HG03025 (cell line): ENCODE measurements at regions not wholly inside any gene's neighbourhood (a gene's known extent, or its start where the extent isn't known, plus 50 kb on each side); places are given as distances from the start of the nearest gene placed in this dataset.
"Not testable (repeated sequence)": the region's sequence is repeated elsewhere in the genome, so short reads cannot be mapped to it uniquely, and the experiment has no call there.

Experiments
- ATAC-seq: cut with Tn5 transposase; IDR thresholded peaks from one replicate; pipeline ENCODE4 v1.9.1; 2021; ENCODE audit warnings: mild to moderate bottlenecking, moderate library complexity; ENCODE audit not compliant: unreplicated experiment, low FRiP score

DNA sequence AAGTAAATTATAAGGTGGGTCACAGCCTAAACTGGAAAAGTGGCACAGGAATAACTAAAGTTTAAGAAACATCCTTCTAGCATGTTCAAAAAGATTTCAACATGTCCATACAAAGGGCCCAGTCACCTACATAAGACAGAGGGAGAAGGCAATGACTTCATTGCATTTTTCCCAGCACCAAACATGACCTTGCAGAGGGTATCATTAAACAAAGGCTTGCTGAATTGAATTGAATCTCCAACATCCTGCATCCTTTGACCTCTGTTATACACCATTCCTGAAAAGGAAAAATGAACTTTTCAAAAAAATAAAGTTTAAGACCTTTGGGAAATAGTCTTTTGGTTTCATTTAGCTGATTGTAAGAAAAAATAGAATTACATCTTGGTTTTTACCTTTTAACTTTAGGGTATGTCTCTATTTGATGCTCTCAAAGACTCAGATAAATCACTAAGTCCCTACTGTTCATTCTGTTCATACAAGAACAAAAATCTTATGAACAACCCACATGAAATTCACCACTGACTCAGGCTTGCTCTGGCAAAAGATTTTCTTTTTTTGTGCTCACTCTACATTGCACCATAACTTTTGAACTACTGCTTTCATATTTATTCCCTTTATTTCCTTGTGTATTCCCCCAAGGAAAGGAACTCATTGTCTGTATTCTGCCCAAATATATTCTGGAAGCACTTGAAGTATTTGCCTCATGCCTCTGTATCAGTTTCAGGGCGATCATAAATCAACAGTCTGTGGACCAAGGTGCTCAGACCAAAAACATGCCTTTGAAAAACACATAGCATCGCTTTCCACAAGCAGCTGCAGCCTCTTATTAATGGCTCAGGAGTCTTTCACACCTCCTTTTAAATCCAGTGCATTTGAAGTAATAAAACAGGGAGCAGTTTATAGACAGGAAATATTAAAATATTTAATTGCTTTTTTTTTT, 121.7 kb downstream of the DUSP6 start:
- ATAC-seq: no peak

GRCh38 chr12:89228491-89228890, 123.8 kb downstream of the DUSP6 start:
- ATAC-seq: no peak

DNA sequence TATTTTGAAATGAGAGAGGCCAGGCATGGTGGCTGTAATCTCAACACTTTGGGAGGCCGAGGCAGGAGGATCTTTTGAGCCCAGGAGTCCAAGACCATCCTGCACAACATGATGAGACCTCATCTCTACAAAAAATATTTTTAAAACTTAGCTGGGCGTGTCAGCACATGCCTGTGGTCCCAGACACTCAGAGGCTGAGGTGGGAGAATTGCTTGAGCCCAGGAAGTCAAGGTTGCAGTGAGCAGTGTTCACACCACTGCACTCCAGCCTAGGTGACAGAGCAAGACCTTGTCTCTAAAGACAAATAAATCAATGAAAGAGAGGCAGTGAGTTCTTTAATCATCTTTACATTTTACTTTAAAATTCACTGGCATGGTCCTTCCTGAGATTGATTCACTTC, 124.5 kb downstream of the DUSP6 start:
- ATAC-seq: no peak

GRCh38 chr12:89225808-89226411, 126.4 kb downstream of the DUSP6 start:
- ATAC-seq: peak; percentile 48

DNA sequence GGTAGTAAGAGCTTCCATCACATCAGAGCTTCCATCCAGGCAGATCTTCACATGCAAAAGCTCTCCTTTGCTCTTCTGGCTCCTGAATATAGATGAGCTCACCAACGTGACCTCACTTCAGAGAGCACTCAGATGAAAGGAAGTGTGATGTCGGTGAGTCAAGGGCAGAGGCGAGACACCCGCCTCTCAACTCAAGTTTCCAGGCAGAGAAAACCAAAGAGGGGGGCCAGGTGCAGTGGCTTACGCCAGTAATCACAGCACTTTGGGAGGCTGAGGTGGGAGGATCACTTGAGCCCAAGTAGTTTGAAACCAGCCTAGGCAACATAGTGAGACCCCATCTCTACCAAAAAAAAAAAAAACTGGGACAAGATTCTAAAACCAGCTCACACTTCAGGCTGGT, 126.9 kb downstream of the DUSP6 start:
- ATAC-seq: peak; percentile 74

DNA sequence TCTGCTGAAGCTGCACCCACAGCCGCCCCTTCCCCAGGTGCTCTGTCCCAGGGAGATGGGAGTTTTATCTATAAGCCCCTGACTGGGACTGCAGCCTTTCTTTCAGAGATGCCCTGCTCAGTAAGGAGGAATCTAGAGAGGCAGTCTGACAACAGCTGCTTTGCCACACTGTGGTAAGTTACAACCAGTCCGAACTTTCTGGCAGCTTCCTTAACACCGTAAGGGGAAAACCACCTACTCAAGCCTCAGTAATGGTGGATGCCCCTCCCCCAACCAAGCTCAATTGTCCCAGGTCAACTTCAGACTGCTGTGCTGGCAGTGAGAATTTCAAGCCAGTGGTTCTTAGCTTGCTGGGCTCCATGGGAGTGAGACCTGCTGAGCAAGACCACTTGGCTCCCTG, 129.7 kb downstream of the DUSP6 start:
- not testable (repeated sequence) for ATAC-seq

DNA sequence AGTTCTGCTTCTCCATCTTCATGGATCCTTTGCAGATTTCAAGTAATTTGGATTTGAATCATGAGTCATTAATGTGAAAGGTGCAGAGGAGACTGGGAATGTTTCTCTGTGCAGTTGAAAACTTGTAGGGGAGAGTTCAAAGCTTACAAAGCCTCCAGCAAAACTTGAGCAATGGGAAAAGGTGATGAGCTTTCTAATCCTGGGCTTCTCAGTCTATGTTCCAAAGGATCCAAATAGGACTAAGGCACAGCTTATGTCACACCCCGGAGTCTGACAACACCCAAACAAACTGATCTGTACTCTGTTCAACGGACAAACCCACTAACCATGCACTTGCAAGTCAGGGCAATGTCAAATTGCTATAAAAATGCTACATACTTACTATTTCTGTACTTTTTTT, 134.8 kb downstream of the DUSP6 start:
- ATAC-seq: no peak

DNA sequence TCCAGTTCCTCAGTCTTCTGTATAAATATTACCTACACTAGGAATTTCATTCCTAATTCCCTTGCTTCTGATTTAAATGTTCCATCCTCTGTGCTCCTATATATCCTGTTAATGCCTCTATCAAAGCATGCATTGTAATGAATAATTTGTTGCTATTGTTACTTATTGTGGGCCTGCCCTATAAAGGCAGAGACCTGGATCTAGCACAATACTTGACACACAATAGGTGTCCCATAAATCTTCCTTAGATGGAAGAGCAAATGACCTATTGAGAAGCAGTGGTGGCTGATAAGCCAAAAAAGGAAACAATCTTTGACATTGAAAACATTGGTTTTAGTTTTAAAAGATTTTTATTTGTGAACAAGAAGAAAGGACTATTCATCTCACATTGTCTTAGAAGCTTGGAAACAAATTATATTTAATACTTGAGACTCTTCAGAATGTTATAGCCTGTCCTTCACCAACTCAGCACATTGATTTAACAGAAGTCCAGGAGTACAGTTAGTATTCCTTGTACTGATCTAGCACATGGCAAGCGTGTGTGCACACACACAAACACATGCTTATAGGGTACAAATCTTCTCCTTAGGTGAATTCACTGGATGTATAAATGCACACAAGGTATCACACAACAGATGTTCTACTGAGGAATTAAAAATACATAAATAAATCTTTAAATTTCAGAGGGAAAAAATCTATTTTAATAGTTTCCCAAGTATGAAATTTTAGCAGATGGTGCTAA, 135.9 kb downstream of the DUSP6 start:
- no peak for ATAC-seq

GRCh38 chr12:89215196-89215595, 137.1 kb downstream of the DUSP6 start:
- ATAC-seq: no peak

GRCh38 chr12:89213747-89214146, 138.6 kb downstream of the DUSP6 start:
- no peak for ATAC-seq

- ATAC-seq: no peak
Observed at GRCh38 chr12:89213139-89213538, 139.2 kb downstream of the DUSP6 start.

GRCh38 chr12:89212339-89212771, 139.9 kb downstream of the DUSP6 start:
- ATAC-seq: no peak

DNA sequence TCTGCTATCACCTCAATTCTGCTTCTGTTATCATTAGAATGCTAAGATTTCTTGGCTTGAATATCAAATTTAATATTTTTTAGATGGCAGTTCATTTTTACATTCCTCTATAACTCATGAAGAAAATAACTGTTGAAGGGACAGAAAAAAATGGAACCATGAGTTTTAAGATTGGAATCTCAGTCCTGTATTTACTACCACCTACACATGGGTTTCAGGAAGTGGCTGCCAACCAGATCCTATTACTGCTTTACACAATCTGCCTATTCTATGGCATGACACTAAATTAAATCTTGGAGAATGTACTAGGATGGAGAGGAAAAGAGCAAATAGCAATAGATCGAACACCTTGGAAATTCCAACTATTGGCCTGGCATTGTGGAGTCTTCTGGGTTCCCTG, 140.8 kb downstream of the DUSP6 start:
- ATAC-seq: no peak

DNA sequence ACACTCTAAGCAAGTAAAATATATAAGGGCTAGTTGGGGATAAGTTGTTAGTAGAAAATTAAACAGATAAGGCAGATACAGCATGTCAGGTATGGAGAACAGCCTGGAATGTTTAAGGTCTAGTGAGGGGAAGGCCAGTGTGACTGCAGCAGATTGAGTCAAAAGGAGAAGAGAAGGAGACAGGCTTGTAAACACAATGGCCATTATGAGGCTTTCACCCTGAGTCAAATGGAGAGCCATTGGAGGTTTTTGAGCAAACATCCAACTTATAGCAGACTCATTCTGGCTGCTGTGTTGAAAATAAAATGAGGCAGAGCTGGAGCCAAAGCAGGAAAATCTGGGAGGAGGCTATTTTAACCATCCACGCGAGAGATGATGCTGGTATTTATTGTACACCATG, 142.0 kb downstream of the DUSP6 start:
- ATAC-seq: no peak

- ATAC-seq: no peak
Observed at GRCh38 chr12:89208661-89209096, 143.6 kb downstream of the DUSP6 start.

DNA sequence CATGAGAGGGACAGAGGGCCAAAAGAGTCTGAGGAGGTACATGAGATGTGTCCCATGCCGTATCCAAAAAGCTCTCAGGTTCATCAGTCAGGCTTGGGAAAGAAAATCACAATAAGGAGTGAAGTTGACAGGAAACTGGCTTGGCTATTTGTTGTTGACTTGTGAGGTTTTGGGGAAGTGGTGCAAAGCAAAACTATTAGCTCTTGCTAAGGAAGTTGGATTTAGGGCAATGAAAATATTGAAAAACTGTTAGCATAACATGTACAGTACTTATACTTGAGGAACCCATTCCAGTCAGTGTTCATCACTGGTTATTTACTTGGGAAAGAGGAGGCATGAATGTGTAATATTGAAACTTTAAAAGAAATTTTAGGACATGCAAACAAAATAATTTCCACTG, 145.9 kb downstream of the DUSP6 start:
- no peak for ATAC-seq

- ATAC-seq: no peak
Observed at GRCh38 chr12:89205517-89205916, 146.8 kb downstream of the DUSP6 start.

DNA sequence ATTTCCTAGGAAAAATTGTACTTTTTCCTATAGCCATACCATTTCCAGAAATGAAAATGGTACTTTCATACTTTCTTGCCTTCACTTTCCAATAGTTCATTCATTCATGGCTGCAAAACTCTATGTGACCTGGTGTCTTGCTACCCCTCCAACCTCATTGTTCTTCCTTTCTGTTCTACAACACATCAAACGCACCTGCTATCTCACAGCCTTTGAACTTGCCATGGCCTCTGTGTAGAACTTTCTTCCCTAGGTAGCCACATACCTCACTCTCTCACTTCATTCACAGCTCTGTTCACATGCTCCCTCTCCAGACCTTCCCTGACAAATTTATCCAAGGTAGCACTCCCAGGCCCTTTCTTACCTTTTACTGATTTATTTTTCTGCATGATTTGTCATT, 149.2 kb downstream of the DUSP6 start:
- ATAC-seq: no peak

DNA sequence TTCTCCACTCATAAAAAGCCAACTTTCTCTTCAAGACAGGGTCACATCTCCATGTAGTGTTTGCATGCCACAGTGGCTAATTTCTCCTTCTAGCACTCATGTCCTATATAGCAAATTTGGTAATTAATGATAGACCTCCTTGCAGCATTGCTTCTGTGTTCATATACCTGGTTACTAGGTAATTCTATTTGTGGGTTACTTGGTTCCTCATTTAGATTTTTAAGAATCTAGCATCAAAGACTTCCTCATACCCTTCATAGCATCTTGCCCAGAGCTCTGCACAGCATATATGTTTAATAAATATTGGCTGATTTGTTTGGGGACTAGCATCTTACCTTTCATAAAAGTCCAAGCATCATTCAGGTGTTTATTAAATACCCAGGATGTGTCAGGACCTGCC, 152.1 kb downstream of the DUSP6 start:
- ATAC-seq: no peak

GRCh38 chr12:89195470-89195869, 156.8 kb downstream of the DUSP6 start:
- no peak for ATAC-seq

- no peak for ATAC-seq
Observed at GRCh38 chr12:89194683-89195082, 157.6 kb downstream of the DUSP6 start.
